Erythroblast (primary cell): ENCODE measurements at regions not wholly inside any gene's neighbourhood (a gene's known extent, or its start where the extent isn't known, plus 50 kb on each side); places are given as distances from the start of the nearest gene placed in this dataset.

Experiments
- GATA1 ChIP-seq: IDR thresholded peaks from 2 replicates; pipeline ENCODE4 v1.6.1; 2011; ENCODE audit warnings: low read depth, mild to moderate bottlenecking, control low read depth, low read length, moderate library complexity
- POLR2A ChIP-seq: IDR thresholded peaks from 2 replicates; pipeline ENCODE4 v1.6.1; 2011; ENCODE audit warnings: mild to moderate bottlenecking, low read length

DNA sequence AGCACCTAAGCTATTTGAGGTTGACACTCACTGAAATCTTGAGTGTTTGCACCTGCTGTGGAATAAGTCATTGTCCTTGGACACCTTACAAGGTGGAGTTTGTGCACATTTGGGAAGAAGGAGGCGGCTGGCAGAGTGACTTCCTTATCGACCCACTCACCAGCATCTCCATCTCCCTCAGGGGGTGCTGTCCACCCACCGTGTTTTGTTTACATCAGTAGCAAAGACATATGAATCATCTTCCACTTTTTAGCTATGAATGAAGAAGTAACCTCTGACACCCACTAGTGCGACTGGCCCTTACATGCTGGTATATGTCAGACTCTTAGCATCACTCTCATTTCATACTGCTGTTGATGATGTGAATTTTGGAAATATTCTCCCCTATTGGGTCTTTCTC lies 119.5 kb upstream of the SGK1 start:
- TF ChIP-seq POLR2A (no peak), GATA1 (no peak)
